Activated CD8-positive, alpha-beta T cell treated with anti-CD3 and anti-CD28 coated beads, Interleukin-2, amount 10 ng/mL, durations not matched to agents 7 days and 5 days (primary cell): ENCODE measurements at regions not wholly inside any gene's neighbourhood (a gene's known extent, or its start where the extent isn't known, plus 50 kb on each side); places are given as distances from the start of the nearest gene placed in this dataset.
"Not testable (repeated sequence)": the region's sequence is repeated elsewhere in the genome, so short reads cannot be mapped to it uniquely, and the experiment has no call there.

ENCODE experiments used
- ATAC-seq: fragments of 150-1000 bp; cut with Tn5 transposase; one replicate; pipeline ENCODE4 v1.10.0; 2021; ENCODE audit warnings: moderate library complexity
- CTCF ChIA-PET: fragments of 350-600 bp; sonication (Branson Sonifier 250); formaldehyde crosslinking; loops from one replicate; lab custom pipeline; 2021; ENCODE audit warnings: antibody characterized with exemption; lab: Charles Lee
- POLR2A ChIA-PET: fragments of 350-600 bp; sonication (Branson Sonifier 250); formaldehyde crosslinking; loops from one replicate; lab custom pipeline; 2021; ENCODE audit warnings: antibody characterized with exemption; lab: Charles Lee
- DNase-seq: peaks from one replicate; pipeline ENCODE4 v3.0.0-alpha.2; 2020
- H3K27ac Mint-ChIP-seq: one replicate; pipeline ENCODE4 v1.8.0; 2021; ENCODE audit warnings: mild to moderate bottlenecking, mixed read lengths
- H3K27me3 Mint-ChIP-seq: one replicate; pipeline ENCODE4 v1.8.0; 2021; ENCODE audit warnings: low read depth, mixed read lengths
- H3K36me3 Mint-ChIP-seq: one replicate; pipeline ENCODE4 v1.8.0; 2021; ENCODE audit warnings: low read depth, mixed read lengths
- H3K4me1 Mint-ChIP-seq: one replicate; pipeline ENCODE4 v1.8.0; 2021; ENCODE audit warnings: low read depth, mixed read lengths
- H3K4me3 Mint-ChIP-seq: one replicate; pipeline ENCODE4 v1.8.0; 2021; ENCODE audit warnings: mild to moderate bottlenecking, mixed read lengths
- H3K9me3 Mint-ChIP-seq: one replicate; pipeline ENCODE4 v1.8.0; 2022; ENCODE audit warnings: mixed read lengths; ENCODE audit not compliant: insufficient read depth

GRCh38 chr17:71511266-71511995, 609.4 kb upstream of the SOX9 start:
- no peak overlapping the region for H3K27ac Mint-ChIP-seq
- no peaks in the 10 kb centered on the region for H3K27me3 Mint-ChIP-seq
- H3K4me1 Mint-ChIP-seq = no peaks in the 10 kb centered on the region
- no peak overlapping the region for H3K4me3 Mint-ChIP-seq
- ATAC-seq (no peak), DNase-seq (no peak)
- H3K36me3 Mint-ChIP-seq = no peaks in the 10 kb centered on the region
- ChIA-PET CTCF (no interaction called here), POLR2A (no interaction called here)
- H3K9me3 Mint-ChIP-seq = no peaks in the 10 kb centered on the region

GRCh38 chr17:71513725-71514124, 607.1 kb upstream of the SOX9 start:
- H3K4me1 Mint-ChIP-seq, DNase-seq, POLR2A ChIA-PET, H3K36me3 Mint-ChIP-seq, H3K9me3 Mint-ChIP-seq, H3K4me3 Mint-ChIP-seq, CTCF ChIA-PET, H3K27me3 Mint-ChIP-seq, H3K27ac Mint-ChIP-seq, ATAC-seq: not testable (repeated sequence)

GRCh38 chr17:71516149-71516548, 604.7 kb upstream of the SOX9 start:
- Mint-ChIP-seq H3K27ac (no peak overlapping the region), H3K36me3 (no peaks in the 10 kb centered on the region), H3K4me3 (no peak overlapping the region), H3K27me3 (no peaks in the 10 kb centered on the region), H3K9me3 (no peaks in the 10 kb centered on the region), H3K4me1 (no peaks in the 10 kb centered on the region)
- POLR2A ChIA-PET = no interaction called here
- CTCF ChIA-PET = no interaction called here
- DNase-seq = no peak
- ATAC-seq = no peak

- Mint-ChIP-seq H3K4me3 (no peak overlapping the region), H3K4me1 (no peaks in the 10 kb centered on the region), H3K27ac (no peak overlapping the region), H3K9me3 (peaks cover 3% of the 10 kb centered on the region), H3K36me3 (no peaks in the 10 kb centered on the region), H3K27me3 (no peaks in the 10 kb centered on the region)
- ATAC-seq (no peak), DNase-seq (no peak)
- POLR2A ChIA-PET = no interaction called here
- CTCF ChIA-PET = no interaction called here
Measured at GRCh38 chr17:71519285-71519684, 601.5 kb upstream of the SOX9 start.

GRCh38 chr17:71521724-71522123, 599.1 kb upstream of the SOX9 start:
- ChIA-PET CTCF (no interaction called here), POLR2A (no interaction called here)
- no peaks in the 10 kb centered on the region for H3K27me3 Mint-ChIP-seq
- H3K4me3 Mint-ChIP-seq = no peak overlapping the region
- ATAC-seq (no peak), DNase-seq (no peak)
- H3K9me3 Mint-ChIP-seq = peaks cover 6% of the 10 kb centered on the region
- H3K36me3 Mint-ChIP-seq = no peaks in the 10 kb centered on the region
- no peak overlapping the region for H3K27ac Mint-ChIP-seq
- H3K4me1 Mint-ChIP-seq = no peaks in the 10 kb centered on the region

DNA sequence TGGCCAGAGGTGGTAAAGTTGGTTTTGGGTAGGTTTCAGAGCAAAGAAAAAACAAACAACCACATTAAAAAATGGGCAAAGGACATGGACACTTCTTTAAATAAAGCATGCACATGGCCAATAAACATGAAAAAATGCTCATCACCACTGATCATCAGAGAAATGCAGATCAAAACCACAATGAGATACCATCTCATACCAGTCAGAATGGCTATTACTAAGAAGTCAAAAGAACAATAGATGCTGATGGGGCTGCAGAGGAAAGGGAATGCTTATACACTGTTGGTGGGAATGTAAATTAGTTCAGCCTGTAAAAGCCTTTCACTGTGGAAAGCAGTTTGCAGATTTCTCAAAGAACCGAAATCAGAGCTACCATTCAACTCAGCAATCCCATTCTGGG, 598.4 kb upstream of the SOX9 start:
- ATAC-seq (no peak), DNase-seq (no peak)
- no peaks in the 10 kb centered on the region for H3K4me1 Mint-ChIP-seq
- POLR2A ChIA-PET = no interaction called here
- H3K27me3 Mint-ChIP-seq = no peaks in the 10 kb centered on the region
- H3K9me3 Mint-ChIP-seq = peaks cover 6% of the 10 kb centered on the region
- CTCF ChIA-PET = no interaction called here
- H3K27ac Mint-ChIP-seq = no peak overlapping the region
- H3K4me3 Mint-ChIP-seq = no peak overlapping the region
- no peaks in the 10 kb centered on the region for H3K36me3 Mint-ChIP-seq

- H3K27ac Mint-ChIP-seq = no peak overlapping the region
- H3K9me3 Mint-ChIP-seq = peaks cover 6% of the 10 kb centered on the region
- ATAC-seq = no peak
- DNase-seq = no peak
- no peaks in the 10 kb centered on the region for H3K36me3 Mint-ChIP-seq
- no peaks in the 10 kb centered on the region for H3K27me3 Mint-ChIP-seq
- H3K4me3 Mint-ChIP-seq = no peak overlapping the region
- no peaks in the 10 kb centered on the region for H3K4me1 Mint-ChIP-seq
- ChIA-PET CTCF (no interaction called here), POLR2A (no interaction called here)
Measured at GRCh38 chr17:71527311-71527710, 593.5 kb upstream of the SOX9 start.

- ChIA-PET CTCF (no interaction called here), POLR2A (no interaction called here)
- no peak overlapping the region for H3K27ac Mint-ChIP-seq
- H3K36me3 Mint-ChIP-seq = no peaks in the 10 kb centered on the region
- H3K4me3 Mint-ChIP-seq = no peak overlapping the region
- peaks cover 6% of the 10 kb centered on the region for H3K9me3 Mint-ChIP-seq
- no peaks in the 10 kb centered on the region for H3K27me3 Mint-ChIP-seq
- no peak for ATAC-seq
- no peaks in the 10 kb centered on the region for H3K4me1 Mint-ChIP-seq
- DNase-seq = no peak
Measured at GRCh38 chr17:71528210-71528609, 592.6 kb upstream of the SOX9 start.

DNA sequence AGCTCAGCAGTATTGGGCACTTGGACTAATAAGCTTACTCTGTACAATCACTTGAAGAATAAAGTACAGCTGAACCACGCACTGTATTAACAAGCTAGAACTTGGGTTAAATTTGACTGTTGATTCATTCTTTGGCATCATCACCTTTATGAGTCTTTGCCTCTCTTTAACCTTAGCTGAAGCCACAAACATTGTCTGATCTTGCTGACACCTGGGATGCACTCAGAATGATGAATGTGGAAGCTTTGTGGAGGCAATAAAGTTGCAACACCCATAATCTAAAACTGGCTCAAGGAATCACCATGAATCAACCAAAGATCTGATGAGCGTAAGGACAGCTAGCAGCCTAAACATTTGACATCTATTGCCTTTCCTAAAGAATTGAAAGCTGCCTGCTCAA, 590.6 kb upstream of the SOX9 start:
- no peaks in the 10 kb centered on the region for H3K9me3 Mint-ChIP-seq
- DNase-seq (no peak), ATAC-seq (no peak)
- H3K36me3 Mint-ChIP-seq = no peaks in the 10 kb centered on the region
- H3K4me1 Mint-ChIP-seq = no peaks in the 10 kb centered on the region
- ChIA-PET CTCF (no interaction called here), POLR2A (no interaction called here)
- H3K27ac Mint-ChIP-seq = no peak overlapping the region
- H3K27me3 Mint-ChIP-seq = no peaks in the 10 kb centered on the region
- H3K4me3 Mint-ChIP-seq = no peak overlapping the region

DNA sequence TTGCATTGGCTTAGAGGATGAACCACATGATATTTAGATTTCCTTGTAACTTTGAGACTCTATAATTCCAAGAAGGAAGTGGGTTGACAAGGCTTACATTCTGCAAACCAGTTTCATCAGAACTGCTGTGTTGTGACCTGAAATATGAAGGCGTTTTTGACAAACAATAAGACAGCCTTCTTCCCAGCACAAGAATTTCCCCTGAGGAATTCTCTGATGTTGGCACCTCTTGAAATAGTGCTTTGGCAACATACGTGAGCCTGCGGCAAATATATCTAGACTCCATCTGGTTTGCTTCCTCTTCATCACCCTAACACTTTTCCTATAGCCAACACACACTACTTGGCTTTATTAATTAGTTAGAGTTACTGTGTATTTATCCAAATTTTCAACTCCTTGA, 585.5 kb upstream of the SOX9 start:
- ATAC-seq = no peak
- no peak overlapping the region for H3K27ac Mint-ChIP-seq
- H3K4me3 Mint-ChIP-seq = no peak overlapping the region
- no peak for DNase-seq
- ChIA-PET CTCF (no interaction called here), POLR2A (no interaction called here)
- H3K27me3 Mint-ChIP-seq = no peaks in the 10 kb centered on the region
- no peaks in the 10 kb centered on the region for H3K36me3 Mint-ChIP-seq
- no peaks in the 10 kb centered on the region for H3K9me3 Mint-ChIP-seq
- no peaks in the 10 kb centered on the region for H3K4me1 Mint-ChIP-seq

DNA sequence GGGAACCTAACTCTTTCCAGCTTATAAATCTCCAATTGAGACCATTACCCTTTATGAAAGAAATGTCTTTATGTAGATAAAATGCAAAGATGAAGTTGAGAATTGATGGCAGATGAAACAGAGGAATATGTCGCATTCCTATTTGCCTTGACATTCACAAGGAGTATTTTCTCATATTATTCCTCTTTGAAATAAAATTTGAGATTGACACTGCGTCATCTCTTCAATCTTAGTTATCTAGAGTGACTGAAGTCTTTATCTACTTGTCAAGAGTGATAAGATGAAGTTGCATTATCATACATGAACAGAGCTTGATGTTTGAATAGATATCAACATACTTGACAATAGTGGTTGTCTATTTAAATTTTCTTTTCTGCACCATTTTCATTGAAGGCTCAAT, 574.4 kb upstream of the SOX9 start:
- POLR2A ChIA-PET = no interaction called here
- no peaks in the 10 kb centered on the region for H3K36me3 Mint-ChIP-seq
- CTCF ChIA-PET = no interaction called here
- H3K4me1 Mint-ChIP-seq = no peaks in the 10 kb centered on the region
- no peak overlapping the region for H3K4me3 Mint-ChIP-seq
- H3K27ac Mint-ChIP-seq = no peak overlapping the region
- DNase-seq (no peak), ATAC-seq (no peak)
- H3K27me3 Mint-ChIP-seq = no peaks in the 10 kb centered on the region
- no peaks in the 10 kb centered on the region for H3K9me3 Mint-ChIP-seq

- ChIA-PET POLR2A (no interaction called here), CTCF (no interaction called here)
- no peak for ATAC-seq
Measured at GRCh38 chr17:71547904-71548303, 572.9 kb upstream of the SOX9 start.

More at GRCh38 chr17:71547904-71548303, 572.9 kb upstream of the SOX9 start:
- no peak overlapping the region for H3K27ac Mint-ChIP-seq
- DNase-seq = no peak
- H3K36me3 Mint-ChIP-seq = no peaks in the 10 kb centered on the region
- H3K27me3 Mint-ChIP-seq = no peaks in the 10 kb centered on the region
- no peaks in the 10 kb centered on the region for H3K4me1 Mint-ChIP-seq
- H3K9me3 Mint-ChIP-seq = no peaks in the 10 kb centered on the region
- H3K4me3 Mint-ChIP-seq = no peak overlapping the region
